T-helper 2 cell treated with Interferon-gamma antibody and Interleukin-4, amounts not matched to agents 5 μg/mL and 100 μg/mL, for 36 hours (primary cell): ENCODE measurements at regions not wholly inside any gene's neighbourhood (a gene's known extent, or its start where the extent isn't known, plus 50 kb on each side); places are given as distances from the start of the nearest gene placed in this dataset.

ENCODE experiments used
- DNase-seq: peaks from one replicate; pipeline ENCODE4 v3.0.0; 2021; ENCODE audit warnings: low spot score
- H3K27ac Mint-ChIP-seq: one replicate; pipeline ENCODE4 v1.8.0; 2021; ENCODE audit warnings: mild to moderate bottlenecking, mixed read lengths
- H3K27me3 Mint-ChIP-seq: one replicate; pipeline ENCODE4 v1.8.0; 2021; ENCODE audit warnings: low read depth, mixed read lengths
- H3K36me3 Mint-ChIP-seq: one replicate; pipeline ENCODE4 v1.8.0; 2021; ENCODE audit warnings: low read depth, mixed read lengths
- H3K4me1 Mint-ChIP-seq: one replicate; pipeline ENCODE4 v1.8.0; 2021; ENCODE audit warnings: low read depth, mixed read lengths
- H3K4me3 Mint-ChIP-seq: one replicate; pipeline ENCODE4 v1.8.0; 2022; ENCODE audit warnings: mild to moderate bottlenecking, moderate library complexity, mixed read lengths
- H3K9me3 Mint-ChIP-seq: one replicate; pipeline ENCODE4 v1.8.0; 2021; ENCODE audit warnings: mixed read lengths

DNA sequence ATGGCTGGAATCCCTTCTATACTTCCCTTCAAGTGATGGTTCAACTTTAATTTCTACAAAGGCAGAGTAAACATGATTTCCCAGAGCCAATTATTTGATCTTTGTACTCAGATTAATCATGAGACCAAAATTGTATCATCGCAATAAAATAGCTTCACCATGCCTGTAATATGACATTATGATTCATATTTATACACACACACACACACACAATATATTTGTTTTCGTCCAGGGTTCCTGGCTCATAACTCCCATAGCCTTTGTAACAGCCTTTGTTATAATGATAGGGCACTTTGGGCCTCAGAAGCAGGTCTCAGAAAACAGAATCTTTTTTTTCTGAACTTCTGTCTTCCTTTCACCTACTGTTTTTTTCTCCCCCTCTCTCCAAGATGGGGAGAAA is 270.6 kb downstream of the ADGRA3 start:
- no peak overlapping the region for H3K4me3 Mint-ChIP-seq
- H3K27ac Mint-ChIP-seq = no peak overlapping the region
- H3K9me3 Mint-ChIP-seq = no peaks in the 10 kb centered on the region
- H3K27me3 Mint-ChIP-seq = peaks cover 3% of the 10 kb centered on the region
- H3K4me1 Mint-ChIP-seq = peaks cover 19% of the 10 kb centered on the region
- no peak for DNase-seq
- H3K36me3 Mint-ChIP-seq = no peaks in the 10 kb centered on the region

DNA sequence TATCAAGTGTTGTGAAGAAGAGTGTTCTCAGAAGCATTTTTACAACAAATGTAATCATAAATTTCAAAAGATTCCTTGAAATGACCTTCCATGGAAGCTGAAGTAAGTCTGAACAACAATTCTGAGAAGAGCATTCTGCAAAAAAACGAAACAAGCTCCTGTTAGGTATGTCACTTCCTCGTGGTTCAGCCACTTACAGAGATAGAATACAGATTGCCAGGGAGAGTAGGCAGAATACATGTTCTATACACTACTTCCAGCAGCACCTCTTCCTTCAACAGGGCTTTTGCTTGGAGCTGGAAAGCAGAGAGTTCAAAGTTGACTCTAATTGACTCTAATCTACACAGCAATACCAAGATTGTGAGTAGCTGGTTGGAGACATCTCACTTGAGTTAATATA is 274.5 kb downstream of the ADGRA3 start:
- Mint-ChIP-seq H3K4me1 (peaks cover 26% of the 10 kb centered on the region), H3K9me3 (no peaks in the 10 kb centered on the region), H3K27ac (peak overlapping the region; percentile 69), H3K27me3 (no peaks in the 10 kb centered on the region), H3K4me3 (peak overlapping the region; percentile 66), H3K36me3 (peaks cover 1% of the 10 kb centered on the region)
- no peak for DNase-seq

DNA sequence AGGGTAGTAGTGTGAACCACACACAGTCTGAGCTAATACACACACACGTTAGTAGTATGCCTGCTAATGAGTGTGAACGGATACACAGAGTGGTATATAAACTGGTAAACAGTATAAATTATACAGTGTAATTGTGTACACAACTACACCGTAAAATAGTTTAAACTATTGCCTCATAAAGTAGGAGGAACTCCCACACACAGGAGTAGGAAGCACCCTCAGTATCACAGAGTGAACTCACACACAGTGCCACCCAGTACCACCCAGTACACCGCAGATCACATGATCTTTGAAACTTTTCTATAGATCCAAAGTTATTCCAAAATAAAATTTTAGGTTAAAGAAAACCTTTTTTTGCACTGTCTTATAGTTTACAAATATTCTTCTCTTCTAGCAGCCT is 275.1 kb downstream of the ADGRA3 start:
- no peaks in the 10 kb centered on the region for H3K9me3 Mint-ChIP-seq
- peak overlapping the region; percentile 69 for H3K27ac Mint-ChIP-seq
- no peak for DNase-seq
- H3K4me3 Mint-ChIP-seq = peak overlapping the region; percentile 66
- peaks cover 1% of the 10 kb centered on the region for H3K36me3 Mint-ChIP-seq
- H3K4me1 Mint-ChIP-seq = peaks cover 26% of the 10 kb centered on the region
- H3K27me3 Mint-ChIP-seq = peaks cover 2% of the 10 kb centered on the region

DNA sequence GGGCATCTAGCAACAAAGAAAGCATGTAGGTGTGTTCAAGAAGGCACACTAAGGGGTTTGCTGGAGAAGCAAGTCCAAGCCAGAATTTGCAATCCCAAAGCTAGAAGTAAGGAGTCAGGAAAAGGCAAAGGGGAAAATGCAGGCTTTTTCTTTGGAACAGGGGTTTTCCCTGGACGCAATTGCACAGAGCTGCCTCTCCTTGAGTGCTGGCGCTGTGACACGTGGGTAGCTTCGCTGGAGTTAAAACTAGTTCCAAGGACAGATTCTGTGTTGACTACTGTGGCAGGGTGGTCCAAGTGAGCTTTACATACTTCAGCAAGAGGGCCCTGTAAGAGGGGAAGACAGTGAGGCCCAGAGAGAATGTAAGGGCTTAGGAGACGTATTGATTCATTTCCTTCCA is 277.1 kb downstream of the ADGRA3 start:
- H3K9me3 Mint-ChIP-seq = no peaks in the 10 kb centered on the region
- peaks cover 1% of the 10 kb centered on the region for H3K36me3 Mint-ChIP-seq
- no peak overlapping the region for H3K27ac Mint-ChIP-seq
- peak overlapping the region; percentile 70 for H3K4me3 Mint-ChIP-seq
- H3K4me1 Mint-ChIP-seq = peaks cover 22% of the 10 kb centered on the region
- DNase-seq = no peak
- H3K27me3 Mint-ChIP-seq = peaks cover 4% of the 10 kb centered on the region

DNA sequence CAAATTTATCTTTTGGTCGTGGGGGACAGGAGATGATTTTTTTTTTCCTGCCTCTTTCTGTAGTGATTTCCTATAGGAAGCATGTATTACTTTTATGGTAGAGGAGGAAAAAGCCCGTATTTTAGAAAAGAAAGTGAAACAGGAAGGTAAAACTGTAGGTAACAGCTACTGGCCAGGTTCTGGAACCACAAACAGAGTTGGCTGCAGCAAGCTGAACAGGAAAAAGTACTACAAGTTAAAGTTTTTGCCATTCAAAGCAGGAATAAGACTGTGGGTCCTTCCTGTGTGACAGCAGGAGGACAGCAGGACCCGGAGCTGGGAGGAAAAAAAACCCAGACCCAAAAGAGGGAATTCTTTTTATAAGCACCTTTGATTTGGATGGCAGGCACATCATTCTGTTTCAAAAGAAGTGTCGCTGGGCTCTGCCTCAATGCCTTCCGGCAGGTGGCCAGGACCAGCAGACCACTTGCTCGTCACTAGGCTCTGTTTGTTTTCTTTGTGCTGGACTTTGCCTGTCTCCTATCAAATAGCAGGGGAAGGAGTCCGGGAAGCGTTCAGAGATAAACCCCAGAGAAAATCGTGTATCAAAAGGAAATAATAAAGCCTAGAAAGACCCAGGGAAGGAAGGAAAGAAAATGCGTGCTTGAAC is 277.9 kb downstream of the ADGRA3 start:
- Mint-ChIP-seq H3K9me3 (no peaks in the 10 kb centered on the region), H3K27ac (peak overlapping the region; percentile 73), H3K4me3 (peak overlapping the region; percentile 70), H3K27me3 (peaks cover 4% of the 10 kb centered on the region), H3K36me3 (peaks cover 1% of the 10 kb centered on the region), H3K4me1 (peaks cover 21% of the 10 kb centered on the region)
- no peak for DNase-seq

DNA sequence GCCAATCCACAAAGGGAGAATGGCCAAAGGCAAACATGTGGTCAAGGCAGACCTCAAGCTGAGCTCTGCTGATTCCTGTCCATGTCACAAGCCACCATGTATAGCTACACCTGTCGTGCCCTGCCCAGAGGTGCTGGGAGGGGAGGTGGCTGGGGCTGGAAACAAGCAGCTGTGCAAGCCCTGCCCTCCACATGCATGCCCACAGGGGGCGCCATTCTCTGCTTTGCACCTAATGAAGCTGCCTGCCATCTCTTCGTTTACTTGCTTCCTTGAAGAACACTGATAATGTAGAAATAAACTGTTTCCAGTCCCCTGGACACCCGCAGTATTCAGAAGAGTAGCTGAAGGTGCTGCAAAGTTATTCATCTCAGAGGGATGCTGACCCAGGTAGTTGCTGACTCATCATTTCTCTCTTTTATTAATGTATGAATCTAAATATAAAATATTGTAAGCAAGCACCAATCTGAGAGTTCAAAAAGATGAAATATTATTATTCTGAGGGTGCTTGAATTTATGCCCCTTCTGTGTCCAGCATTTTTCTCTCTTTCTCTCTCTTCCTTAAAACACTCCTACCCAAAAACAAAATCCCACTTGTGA is 278.6 kb downstream of the ADGRA3 start:
- H3K4me1 Mint-ChIP-seq = peaks cover 21% of the 10 kb centered on the region
- H3K27ac Mint-ChIP-seq = peak overlapping the region; percentile 73
- H3K9me3 Mint-ChIP-seq = no peaks in the 10 kb centered on the region
- H3K36me3 Mint-ChIP-seq = peaks cover 1% of the 10 kb centered on the region
- peak overlapping the region; percentile 70 for H3K4me3 Mint-ChIP-seq
- H3K27me3 Mint-ChIP-seq = peaks cover 4% of the 10 kb centered on the region
- peak; percentile 63 for DNase-seq

GRCh38 chr4:22235698-22236097 is 280.2 kb downstream of the ADGRA3 start:
- no peak overlapping the region for H3K4me3 Mint-ChIP-seq
- peaks cover 1% of the 10 kb centered on the region for H3K36me3 Mint-ChIP-seq
- no peaks in the 10 kb centered on the region for H3K9me3 Mint-ChIP-seq
- H3K4me1 Mint-ChIP-seq = peaks cover 11% of the 10 kb centered on the region
- H3K27me3 Mint-ChIP-seq = peaks cover 4% of the 10 kb centered on the region
- no peak overlapping the region for H3K27ac Mint-ChIP-seq
- DNase-seq = no peak

DNA sequence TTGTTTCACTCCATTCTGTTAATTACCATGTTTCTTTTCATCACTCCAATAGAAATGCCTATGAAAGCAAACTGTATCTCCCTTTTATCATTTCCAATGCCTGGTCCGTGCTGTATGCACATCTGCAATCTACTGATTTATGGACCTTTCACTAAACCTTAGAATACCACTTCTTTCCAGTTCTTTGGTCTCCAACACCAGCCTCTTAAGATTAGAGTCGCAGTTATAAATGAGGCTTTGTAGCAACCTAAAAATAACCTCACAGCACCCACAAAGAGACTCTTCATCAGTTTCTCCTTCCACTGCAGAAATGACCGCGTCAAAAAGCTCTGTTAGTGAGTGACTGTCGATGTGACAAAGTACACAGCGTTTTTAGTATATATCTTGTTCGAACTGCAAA is 282.6 kb downstream of the ADGRA3 start:
- Mint-ChIP-seq H3K27ac (no peak overlapping the region), H3K4me3 (no peak overlapping the region), H3K4me1 (peaks cover 2% of the 10 kb centered on the region), H3K9me3 (no peaks in the 10 kb centered on the region), H3K36me3 (peaks cover 1% of the 10 kb centered on the region), H3K27me3 (peaks cover 4% of the 10 kb centered on the region)
- DNase-seq = no peak

GRCh38 chr4:22220965-22221364 is 272.4 kb upstream of the KCNIP4 start:
- no peak overlapping the region for H3K27ac Mint-ChIP-seq

DNA sequence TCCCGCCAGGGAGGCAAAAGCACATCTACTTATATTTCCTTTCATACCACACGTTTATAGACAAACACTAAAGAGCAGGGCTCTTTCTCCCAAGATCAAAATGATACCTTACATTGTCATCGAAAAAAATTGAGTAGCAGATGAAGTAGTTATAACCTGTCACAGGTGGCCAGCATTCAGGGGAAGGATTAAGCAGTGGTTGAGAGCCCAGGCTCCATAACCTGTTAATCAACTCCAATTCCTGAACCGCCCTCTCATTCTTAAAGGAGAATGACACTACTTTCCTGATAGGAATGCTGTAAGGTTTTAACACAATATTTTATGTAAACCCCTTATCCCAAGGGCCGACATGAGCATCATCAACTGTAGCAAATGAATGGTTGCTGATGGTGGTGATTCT is 268.9 kb upstream of the KCNIP4 start:
- Mint-ChIP-seq H3K9me3 (no peaks in the 10 kb centered on the region), H3K36me3 (no peaks in the 10 kb centered on the region), H3K4me3 (no peak overlapping the region), H3K27me3 (no peaks in the 10 kb centered on the region), H3K27ac (no peak overlapping the region), H3K4me1 (no peaks in the 10 kb centered on the region)
- DNase-seq = no peak

More at GRCh38 chr4:22220965-22221364, 272.4 kb upstream of the KCNIP4 start:
- no peaks in the 10 kb centered on the region for H3K27me3 Mint-ChIP-seq
- H3K4me3 Mint-ChIP-seq = no peak overlapping the region
- H3K4me1 Mint-ChIP-seq = no peaks in the 10 kb centered on the region
- H3K36me3 Mint-ChIP-seq = no peaks in the 10 kb centered on the region
- no peak for DNase-seq
- H3K9me3 Mint-ChIP-seq = no peaks in the 10 kb centered on the region

DNA sequence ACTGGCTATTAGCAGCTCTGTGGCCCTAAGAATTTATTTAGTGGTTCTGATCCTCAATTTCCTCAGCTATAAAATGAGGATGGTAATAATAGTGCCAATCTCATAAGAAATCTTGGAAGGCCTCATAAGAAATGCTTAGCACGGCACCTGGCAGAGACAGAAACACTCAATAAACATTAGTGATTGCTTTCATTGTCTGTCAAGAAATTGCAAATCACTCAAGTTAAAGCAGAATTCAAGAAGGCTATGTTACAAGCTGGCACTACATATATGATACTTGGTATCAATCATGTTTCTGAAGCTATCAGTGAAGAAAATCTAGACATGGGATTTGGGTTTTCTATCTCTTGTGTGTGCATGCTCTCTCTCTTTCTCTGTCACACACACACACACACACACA is 267.7 kb upstream of the KCNIP4 start:
- no peak for DNase-seq
- H3K4me3 Mint-ChIP-seq = no peak overlapping the region
- no peaks in the 10 kb centered on the region for H3K36me3 Mint-ChIP-seq
- no peaks in the 10 kb centered on the region for H3K27me3 Mint-ChIP-seq
- H3K9me3 Mint-ChIP-seq = no peaks in the 10 kb centered on the region
- no peak overlapping the region for H3K27ac Mint-ChIP-seq
- no peaks in the 10 kb centered on the region for H3K4me1 Mint-ChIP-seq

- DNase-seq = no peak
- Mint-ChIP-seq H3K4me1 (no peaks in the 10 kb centered on the region), H3K27me3 (no peaks in the 10 kb centered on the region), H3K4me3 (no peak overlapping the region), H3K36me3 (no peaks in the 10 kb centered on the region), H3K27ac (no peak overlapping the region), H3K9me3 (no peaks in the 10 kb centered on the region)
Observed at GRCh38 chr4:22215084-22215483, 266.5 kb upstream of the KCNIP4 start.

GRCh38 chr4:22203711-22204011 is 255.1 kb upstream of the KCNIP4 start:
- DNase-seq = no peak
- H3K27me3 Mint-ChIP-seq = no peaks in the 10 kb centered on the region
- no peaks in the 10 kb centered on the region for H3K9me3 Mint-ChIP-seq
- no peak overlapping the region for H3K4me3 Mint-ChIP-seq
- no peak overlapping the region for H3K27ac Mint-ChIP-seq
- no peaks in the 10 kb centered on the region for H3K4me1 Mint-ChIP-seq
- no peaks in the 10 kb centered on the region for H3K36me3 Mint-ChIP-seq

GRCh38 chr4:22202975-22203710 is 254.6 kb upstream of the KCNIP4 start:
- no peak for DNase-seq
- H3K9me3 Mint-ChIP-seq = no peaks in the 10 kb centered on the region
- no peaks in the 10 kb centered on the region for H3K4me1 Mint-ChIP-seq
- no peak overlapping the region for H3K4me3 Mint-ChIP-seq
- no peaks in the 10 kb centered on the region for H3K36me3 Mint-ChIP-seq
- H3K27me3 Mint-ChIP-seq = no peaks in the 10 kb centered on the region
- H3K27ac Mint-ChIP-seq = no peak overlapping the region
